Gastroesophageal sphincter (tissue), 3 donors: ENCODE measurements at regions not wholly inside any gene's neighbourhood (a gene's known extent, or its start where the extent isn't known, plus 50 kb on each side); places are given as distances from the start of the nearest gene placed in this dataset.

Source experiments
- CTCF ChIP-seq, 4 experiments: fragments of 200-600 bp in 2 of 4; fragments of 450-650 bp in 2 of 4; sonication (generic) in 1 of 4; IDR thresholded peaks; one replicate each; pipeline ENCODE4 v1.5.1; 2017 to 2019; ENCODE audit warnings: antibody characterized with exemption in 4 of 4, mild to moderate bottlenecking in 2 of 4, moderate library complexity in 2 of 4
- POLR2A ChIP-seq, 2 donors: fragments of 450-650 bp; IDR thresholded peaks; one replicate each; pipeline ENCODE4 v1.6.1; 2017; ENCODE audit warnings: antibody characterized with exemption in 2 of 2, mild to moderate bottlenecking in 2 of 2, moderate library complexity in 1 of 2
- POLR2AphosphoS5 ChIP-seq: sonication (generic); formaldehyde crosslinking; IDR thresholded peaks from one replicate; pipeline ENCODE4 v1.6.1; 2017; ENCODE audit warnings: antibody characterized with exemption

- TF ChIP-seq POLR2AphosphoS5 (no peak), CTCF (IDR thresholded peaks at IDR 0.05) (no peak), POLR2A (IDR thresholded peaks at IDR 0.05) (no peak)
These were observed 85.4 kb downstream of the IRF8 start for GRCh38 chr16:85984231-85984880.
